Heart right ventricle (tissue), 16 donors: ENCODE measurements at regions not wholly inside any gene's neighbourhood (a gene's known extent, or its start where the extent isn't known, plus 50 kb on each side); places are given as distances from the start of the nearest gene placed in this dataset.

ENCODE experiments used
- ATAC-seq, 8 donors: fragments of 200-7000 bp; cut with Tn5 transposase; one replicate each; pipeline ENCODE4 v1.9.1; 2020; ENCODE audit warnings: mild to moderate bottlenecking in 8 of 8, moderate library complexity in 8 of 8, moderate number of reproducible peaks in 1 of 8
- DNase-seq, 2 donors: peaks; one replicate each; pipeline ENCODE4 v3.0.0-alpha.2; 2020
- H3K27ac ChIP-seq, 10 donors: fragments of 200-600 bp; sonication (generic) in 2 of 10; one replicate each; pipeline versions ENCODE4 v1.5.0 to v1.8.0; 2020 to 2022; ENCODE audit warnings: mild to moderate bottlenecking in 3 of 10
- H3K27me3 ChIP-seq, 7 donors: fragments of 200-600 bp; one replicate each; pipeline ENCODE4 v1.8.0; 2021 to 2022; ENCODE audit warnings: mild to moderate bottlenecking in 2 of 7
- H3K36me3 ChIP-seq, 9 donors: fragments of 200-600 bp; sonication (generic) in 1 of 9; one replicate each; pipeline versions ENCODE4 v1.5.0 to v1.8.0; 2020 to 2022; ENCODE audit warnings: mild to moderate bottlenecking in 2 of 9
- H3K4me1 ChIP-seq, 9 donors: fragments of 200-600 bp; sonication (generic) in 1 of 9; one replicate each; pipeline versions ENCODE4 v1.5.0 to v1.8.0; 2020 to 2022; ENCODE audit warnings: mild to moderate bottlenecking in 4 of 9
- H3K4me3 ChIP-seq, 10 donors: fragments of 200-600 bp; sonication (generic) in 2 of 10; one replicate each; pipeline versions ENCODE4 v1.5.0 to v1.8.0; 2020 to 2022; ENCODE audit warnings: mild to moderate bottlenecking in 7 of 10, moderate library complexity in 2 of 10
- H3K9me3 ChIP-seq, 11 donors: fragments of 200-600 bp in 10 of 11; sonication (generic) in 2 of 11; one replicate each; pipeline versions ENCODE4 v1.5.0 to v1.8.0; 2013 to 2022; ENCODE audit warnings: mild to moderate bottlenecking in 2 of 11, control low read depth in 1 of 11, moderate library complexity in 1 of 11
- WGBS, 2 donors: extraction: QIAGEN DNeasy Blood & Tissue Kit; methylation state at CpG; one replicate each; pipeline ENCODE4 v1.1.7; 2013; ENCODE audit warnings: inconsistent platforms in 1 of 2; 5-methylcytosine and 5-hydroxymethylcytosine counted together
- intact Hi-C, 10 donors: fragments of 100-400 bp; cut with DNase I; formaldehyde crosslinking; loops; one replicate each; pipeline versions ENCODE4 v1.11.1 to v1.14.2; 2022
- TF ChIP-seq, protein P1 (sequence below), 9 donors: fragments of 200-600 bp; sonication (generic) in 2 of 9; IDR thresholded peaks; one replicate each; pipeline versions ENCODE4 v1.5.0 to v1.8.0; 2021 to 2022; ENCODE audit warnings: antibody characterized with exemption in 9 of 9, mild to moderate bottlenecking in 5 of 9, moderate library complexity in 1 of 9
- donor health status: Arrhythmogenic right ventricular cardiomyopathy.
- donor health status: ischemic (EF 13 %, LVEDD 7.1; RV severe dilation, severe dysfunction).
- donor health status: healthy with polysubstance abuse.
- donor health status: DM: no; HTN: yes; CAD: no.
- donor health status: DM: no; HTN: no; CAD: no.
- donor health status: ischemic (EF 25% LVEDD 6.9; RV normal size, moderate dysfunction).
- donor health status: ischemic (EF 25% LVEDD 5.7; RV mildly dilated, moderate dysfunction).
- donor health status: healthy.
- donor health status: DM: yes; HTN: yes; CAD: no.
- donor health status: Ischemic cardiomyopathy.
- donor health status: ischemic (EF 35%, LVEDD 5.7; RV mildly dilated, moderate dysfunction).
- donor health status: nonischemic (EF 11% LVEDD 7.7; RV severe dilation, severe dysfunction).
- donor health status: DM: yes; HTN: yes; CAD: no.
- donor health status: PGD.
- donor health status: ischemic (EF 29% LVEDD 5.4; RV normal size, mild dysfunction).
- donor health status: nonischemic (EF 23%, LVEDD 6.1; RV moderate dilation, normal function).

DNA sequence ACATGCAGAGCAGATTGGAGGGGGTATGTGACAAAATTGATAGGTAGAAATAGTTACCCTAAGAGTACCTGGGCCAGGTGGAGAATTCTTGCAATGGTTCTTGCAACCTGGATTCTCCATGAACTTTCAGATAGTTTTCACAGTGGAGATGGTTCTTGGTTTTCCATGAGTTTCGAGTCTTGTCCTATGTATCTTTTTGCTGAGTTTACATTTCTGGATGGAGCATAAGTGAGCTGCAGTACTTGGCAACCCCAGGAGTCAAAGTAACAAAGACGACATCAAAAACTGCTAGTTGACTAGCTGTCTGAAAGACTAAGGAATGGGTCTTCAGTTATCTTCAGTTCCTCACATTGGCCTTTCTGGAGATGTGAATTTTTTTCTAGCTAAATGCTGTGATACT, 196.6 kb upstream of the RAD23B start:
- Histone ChIP-seq H3K27me3 (peaks cover 0 to 5% (median 0%) of the 10 kb centered on the region in 7 donors), H3K4me3 (no peak overlapping the region), H3K4me1 (no peaks in the 10 kb centered on the region), H3K27ac (no peak overlapping the region), H3K36me3 (no peaks in the 10 kb centered on the region), H3K9me3 (peaks cover 0 to 18% (median 6%) of the 10 kb centered on the region in 11 donors)
- ATAC-seq: no peak
- no peak for DNase-seq
- TF ChIP-seq, protein P1, sequence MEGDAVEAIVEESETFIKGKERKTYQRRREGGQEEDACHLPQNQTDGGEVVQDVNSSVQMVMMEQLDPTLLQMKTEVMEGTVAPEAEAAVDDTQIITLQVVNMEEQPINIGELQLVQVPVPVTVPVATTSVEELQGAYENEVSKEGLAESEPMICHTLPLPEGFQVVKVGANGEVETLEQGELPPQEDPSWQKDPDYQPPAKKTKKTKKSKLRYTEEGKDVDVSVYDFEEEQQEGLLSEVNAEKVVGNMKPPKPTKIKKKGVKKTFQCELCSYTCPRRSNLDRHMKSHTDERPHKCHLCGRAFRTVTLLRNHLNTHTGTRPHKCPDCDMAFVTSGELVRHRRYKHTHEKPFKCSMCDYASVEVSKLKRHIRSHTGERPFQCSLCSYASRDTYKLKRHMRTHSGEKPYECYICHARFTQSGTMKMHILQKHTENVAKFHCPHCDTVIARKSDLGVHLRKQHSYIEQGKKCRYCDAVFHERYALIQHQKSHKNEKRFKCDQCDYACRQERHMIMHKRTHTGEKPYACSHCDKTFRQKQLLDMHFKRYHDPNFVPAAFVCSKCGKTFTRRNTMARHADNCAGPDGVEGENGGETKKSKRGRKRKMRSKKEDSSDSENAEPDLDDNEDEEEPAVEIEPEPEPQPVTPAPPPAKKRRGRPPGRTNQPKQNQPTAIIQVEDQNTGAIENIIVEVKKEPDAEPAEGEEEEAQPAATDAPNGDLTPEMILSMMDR (IDR thresholded peaks at IDR 0.05): no peak
- intact Hi-C loops: no loop called here
- WGBS, 2 donors: 74 to 90% methylated on average over 2 of the region's 2 CpGs

DNA sequence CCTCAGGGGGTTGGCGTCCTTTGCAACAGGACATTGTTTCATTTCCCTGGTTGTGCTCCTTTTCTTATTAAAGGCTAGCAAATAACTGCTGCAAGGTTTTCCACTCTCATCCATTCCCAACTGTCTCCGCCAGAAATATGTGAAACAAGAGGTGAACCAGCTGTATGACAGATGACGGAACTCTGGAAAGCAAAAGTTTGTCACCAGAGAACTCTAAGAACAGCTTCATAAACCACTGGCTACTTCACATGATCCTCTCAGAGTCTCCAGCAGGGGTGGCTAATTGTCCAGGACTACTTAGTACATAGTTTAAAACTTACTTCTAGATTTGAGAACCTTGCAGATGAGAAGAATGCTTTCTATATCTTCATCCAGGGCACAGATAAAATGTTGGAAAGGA, 195.9 kb upstream of the RAD23B start:
- no peaks in the 10 kb centered on the region for H3K27me3 ChIP-seq
- WGBS, 2 donors: 66 to 79% methylated on average over 3 of the region's 3 CpGs
- no peaks in the 10 kb centered on the region for H3K36me3 ChIP-seq
- TF ChIP-seq, protein P1 (IDR thresholded peaks at IDR 0.05): peak in 1 of 9 donors; percentile 9
- DNase-seq (no peak), ATAC-seq (peak in 3 of 8 donors; percentile 37 to 46 (median 38))
- no peak overlapping the region for H3K4me3 ChIP-seq
- no peak overlapping the region for H3K27ac ChIP-seq
- intact Hi-C loops: no loop called here
- peaks cover 0 to 18% (median 6%) of the 10 kb centered on the region in 11 donors for H3K9me3 ChIP-seq
- H3K4me1 ChIP-seq: no peaks in the 10 kb centered on the region

DNA sequence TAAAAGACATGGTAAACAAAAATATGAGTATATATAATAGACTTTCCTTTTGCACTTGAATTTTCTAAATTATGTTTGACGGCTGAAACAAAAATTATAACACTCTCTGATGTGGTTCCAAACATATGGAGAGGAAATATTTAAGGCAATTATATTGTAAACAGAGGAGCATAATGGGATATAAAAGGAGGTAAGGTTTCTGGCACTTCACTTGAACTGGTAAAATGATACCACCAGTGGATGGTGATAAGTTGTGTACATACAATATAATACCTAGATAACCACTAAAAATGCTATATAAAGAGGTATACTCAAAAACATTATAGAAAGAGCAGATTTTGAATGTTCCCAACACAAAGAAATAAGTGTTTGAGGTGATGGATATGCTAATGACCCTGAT, 192.9 kb upstream of the RAD23B start:
- no peaks in the 10 kb centered on the region for H3K36me3 ChIP-seq
- 95 to 96% methylated on average over 1 of the region's 1 CpG for WGBS, 2 donors
- H3K4me3 ChIP-seq: no peak overlapping the region
- TF ChIP-seq, protein P1 (IDR thresholded peaks at IDR 0.05): no peak
- no peaks in the 10 kb centered on the region for H3K4me1 ChIP-seq
- ATAC-seq (no peak), DNase-seq (no peak)
- H3K27me3 ChIP-seq: no peaks in the 10 kb centered on the region
- intact Hi-C loops: no loop called here
- peaks cover 0 to 18% (median 6%) of the 10 kb centered on the region in 11 donors for H3K9me3 ChIP-seq
- H3K27ac ChIP-seq: no peak overlapping the region

DNA sequence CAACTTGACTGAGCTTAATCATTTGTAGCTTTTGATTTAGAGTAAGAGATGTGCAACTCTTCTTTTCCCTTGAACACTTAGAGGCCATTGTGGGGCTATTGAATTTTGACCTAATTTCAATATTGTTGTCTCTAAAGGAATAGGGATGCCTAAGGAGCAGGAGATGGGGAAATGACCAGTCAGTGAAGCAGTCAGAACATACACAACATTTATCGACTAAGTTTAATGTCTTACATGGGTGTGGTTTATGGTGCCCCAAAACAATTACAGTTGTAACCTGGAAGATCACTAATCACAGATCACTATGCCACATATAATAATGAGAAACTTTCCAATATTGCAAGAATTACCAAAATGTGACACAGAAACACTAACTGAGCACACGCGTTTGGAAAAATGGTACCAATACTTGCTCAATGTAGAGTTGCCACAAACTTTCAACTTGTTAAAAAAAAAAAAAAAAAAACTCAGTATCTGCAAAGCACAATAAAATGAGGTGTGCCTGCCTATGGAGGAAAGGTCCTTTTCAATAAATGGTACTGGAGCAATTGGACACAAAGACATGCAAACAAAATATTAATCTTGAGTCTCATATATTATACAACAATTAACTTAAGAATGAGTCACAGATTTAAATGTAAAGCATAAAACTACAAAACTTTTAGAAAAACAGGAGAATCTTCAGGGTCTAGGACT, 189.6 kb upstream of the RAD23B start:
- Histone ChIP-seq H3K4me3 (no peak overlapping the region), H3K27me3 (no peaks in the 10 kb centered on the region), H3K36me3 (no peaks in the 10 kb centered on the region), H3K27ac (no peak overlapping the region), H3K9me3 (peaks cover 0 to 18% (median 6%) of the 10 kb centered on the region in 11 donors), H3K4me1 (no peaks in the 10 kb centered on the region)
- no peak for DNase-seq
- intact Hi-C loops: no loop called here
- 97 to 99% methylated on average over 3 of the region's 3 CpGs for WGBS, 2 donors
- TF ChIP-seq, protein P1 (IDR thresholded peaks at IDR 0.05): no peak
- ATAC-seq: no peak
